Rectal smooth muscle tissue (tissue), 1 donor: ENCODE measurements at regions not wholly inside any gene's neighbourhood (a gene's known extent, or its start where the extent isn't known, plus 50 kb on each side); places are given as distances from the start of the nearest gene placed in this dataset.

ENCODE experiments used
- H3K27ac ChIP-seq: one replicate; pipeline ENCODE4 v1.7.0; 2013; ENCODE audit warnings: low read depth, low read length, inconsistent platforms
- H3K27me3 ChIP-seq: one replicate; pipeline ENCODE4 v1.7.0; 2013; ENCODE audit warnings: low read length; ENCODE audit not compliant: control insufficient read depth, insufficient read depth
- H3K36me3 ChIP-seq: one replicate; pipeline ENCODE4 v1.7.0; 2013; ENCODE audit warnings: low read length; ENCODE audit not compliant: control insufficient read depth, insufficient read depth
- H3K4me1 ChIP-seq: one replicate; pipeline ENCODE4 v1.7.0; 2013; ENCODE audit warnings: low read length; ENCODE audit not compliant: control insufficient read depth, insufficient read depth
- H3K4me3 ChIP-seq: one replicate; pipeline ENCODE4 v1.7.0; 2013; ENCODE audit warnings: low read length
- H3K9ac ChIP-seq: one replicate; pipeline ENCODE4 v1.7.0; 2013; ENCODE audit warnings: low read length

DNA sequence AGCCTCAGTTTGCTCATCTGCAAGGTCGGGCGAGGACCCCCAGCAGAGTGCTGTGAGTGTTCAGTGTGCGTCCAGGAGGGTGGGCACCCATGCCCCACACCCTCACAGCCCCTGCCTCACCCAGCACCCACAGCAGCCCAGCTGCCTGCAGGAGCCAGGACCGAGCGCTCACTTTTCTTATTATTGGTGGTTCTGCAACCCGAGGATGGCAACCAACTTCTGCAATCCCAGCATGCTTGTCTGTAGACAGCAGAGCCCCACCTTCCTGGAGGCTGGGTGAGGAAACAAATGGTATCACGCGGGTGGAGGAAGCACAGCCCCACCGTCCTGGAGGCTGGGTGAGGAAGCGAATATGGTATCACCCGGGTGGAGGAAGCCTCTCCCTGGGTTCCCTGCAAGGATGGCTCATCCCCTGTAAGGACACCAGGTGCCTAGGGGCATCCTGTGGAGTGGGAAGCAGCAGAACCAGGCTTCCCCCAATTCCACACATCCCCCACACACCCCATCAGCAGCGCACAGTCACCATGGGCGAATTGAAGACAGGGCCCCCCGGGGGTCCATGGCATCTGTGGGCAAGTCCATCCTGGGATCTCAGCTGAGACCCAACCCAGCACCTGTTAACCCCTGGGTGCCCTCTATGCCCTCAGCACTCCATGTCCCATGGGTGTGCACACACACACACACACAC lies 220.5 kb upstream of the RAB6C start:
- peaks cover 8% of the 10 kb centered on the region for H3K4me1 ChIP-seq
- H3K27me3 ChIP-seq = no peaks in the 10 kb centered on the region
- peak overlapping the region; percentile 61 for H3K4me3 ChIP-seq
- peak overlapping the region; percentile 43 for H3K27ac ChIP-seq
- H3K9ac ChIP-seq = no peak overlapping the region
- no peaks in the 10 kb centered on the region for H3K36me3 ChIP-seq

DNA sequence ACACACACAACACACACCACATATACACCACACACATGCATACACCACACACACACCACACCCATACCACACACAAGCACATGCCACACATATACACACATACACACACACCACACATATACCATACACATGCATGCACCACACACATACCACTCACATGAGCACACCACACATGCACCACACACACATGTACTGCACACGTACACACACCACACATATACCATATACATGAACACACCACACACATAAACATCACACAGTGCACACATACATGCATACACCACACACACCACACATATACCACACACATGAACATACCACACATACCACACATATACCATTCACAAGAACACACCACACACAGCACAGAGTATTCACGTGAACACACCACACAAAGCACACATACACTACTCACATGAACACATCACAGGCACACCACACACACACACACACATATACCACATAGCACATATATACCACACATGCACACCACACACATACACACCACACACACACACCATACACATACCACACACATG lies 219.9 kb upstream of the RAB6C start:
- Histone ChIP-seq H3K4me3 (no peak overlapping the region), H3K27ac (no peak overlapping the region), H3K4me1 (peaks cover 8% of the 10 kb centered on the region), H3K9ac (no peak overlapping the region), H3K27me3 (no peaks in the 10 kb centered on the region), H3K36me3 (no peaks in the 10 kb centered on the region)

DNA sequence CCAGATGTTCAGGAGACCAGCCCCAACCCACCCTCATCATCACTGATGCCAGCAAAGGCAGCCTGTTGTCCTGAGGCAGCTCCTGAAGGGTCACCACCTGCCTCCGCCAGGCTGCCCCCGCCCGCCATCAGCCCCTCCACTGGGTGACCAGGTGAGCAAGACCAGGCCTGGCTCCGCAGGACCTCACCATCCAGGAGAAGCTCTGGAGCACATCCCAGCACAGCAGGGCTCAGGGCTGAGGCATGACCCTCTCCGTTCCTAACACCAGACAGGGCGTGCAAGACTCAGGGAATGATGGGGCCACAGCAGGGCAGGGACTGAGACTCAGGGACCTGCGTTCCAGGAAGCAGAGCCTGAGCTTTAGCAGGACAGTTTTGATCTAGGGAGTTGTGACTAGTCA lies 218.8 kb upstream of the RAB6C start:
- Histone ChIP-seq H3K4me1 (peaks cover 8% of the 10 kb centered on the region), H3K27ac (no peak overlapping the region), H3K36me3 (no peaks in the 10 kb centered on the region), H3K4me3 (no peak overlapping the region), H3K9ac (no peak overlapping the region), H3K27me3 (no peaks in the 10 kb centered on the region)

DNA sequence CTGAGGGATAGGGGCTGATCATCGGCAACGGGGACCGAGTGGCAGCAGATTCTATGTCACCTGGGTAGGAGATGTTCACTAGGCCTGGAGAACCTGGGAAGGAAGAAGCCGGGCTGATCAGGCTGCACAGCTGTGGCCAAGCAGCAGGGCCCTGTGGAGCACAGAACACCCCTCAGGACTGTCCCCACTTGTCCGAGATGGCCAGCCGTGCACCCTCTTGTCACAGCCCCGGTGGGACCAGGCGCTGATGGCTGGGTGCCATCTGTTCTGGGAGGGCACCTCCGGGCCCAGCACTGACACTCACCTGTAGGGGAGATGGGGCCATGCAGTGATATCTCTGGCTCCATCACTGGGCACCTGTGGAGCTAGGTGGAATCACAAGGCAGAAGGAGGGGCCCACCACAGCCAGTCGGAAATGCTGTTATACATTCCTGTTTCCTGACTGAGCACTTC lies 217.9 kb upstream of the RAB6C start:
- H3K36me3 ChIP-seq = no peaks in the 10 kb centered on the region
- H3K4me3 ChIP-seq = no peak overlapping the region
- H3K27me3 ChIP-seq = no peaks in the 10 kb centered on the region
- no peak overlapping the region for H3K9ac ChIP-seq
- H3K4me1 ChIP-seq = peaks cover 8% of the 10 kb centered on the region
- no peak overlapping the region for H3K27ac ChIP-seq

DNA sequence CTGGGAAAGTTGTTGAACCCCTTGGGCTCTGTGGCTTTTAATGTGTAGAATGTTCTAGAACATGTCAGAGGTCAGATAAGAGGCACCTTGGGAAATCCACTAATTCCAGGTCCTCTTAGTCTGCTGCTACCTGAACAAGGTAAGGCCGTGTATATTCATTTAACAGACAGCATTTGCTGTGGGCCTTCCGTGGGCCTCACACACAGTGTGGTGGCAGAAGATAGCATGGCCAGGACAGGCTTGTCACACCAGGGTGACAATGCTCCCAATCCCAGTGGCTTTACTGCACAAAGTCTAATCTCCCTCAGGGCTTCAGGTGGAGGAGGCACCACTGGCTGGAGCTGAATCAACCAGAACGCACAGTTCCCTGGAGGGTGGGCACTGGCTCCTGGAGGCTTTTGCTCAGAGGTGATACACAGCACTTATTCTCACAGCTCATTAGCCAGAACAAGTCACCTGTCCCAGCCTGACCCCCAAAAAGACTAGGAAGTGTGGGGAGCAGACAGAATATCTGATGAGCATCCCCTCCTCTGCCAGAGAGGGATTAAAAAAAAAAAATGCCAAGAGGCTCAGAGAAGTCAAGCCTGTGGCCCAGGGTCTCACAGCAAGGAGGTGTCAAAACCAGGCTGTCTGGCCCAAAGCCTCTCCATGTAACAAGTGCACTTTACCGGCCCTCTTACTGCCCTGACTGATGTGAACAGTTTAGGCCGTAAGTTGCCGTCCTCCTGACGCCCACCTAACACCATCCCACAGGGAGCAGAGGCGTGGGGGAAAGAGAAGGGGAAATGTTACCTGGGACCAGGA lies 216.9 kb upstream of the RAB6C start:
- Histone ChIP-seq H3K9ac (no peak overlapping the region), H3K4me3 (no peak overlapping the region), H3K27ac (no peak overlapping the region), H3K27me3 (no peaks in the 10 kb centered on the region), H3K36me3 (no peaks in the 10 kb centered on the region), H3K4me1 (peaks cover 7% of the 10 kb centered on the region)

DNA sequence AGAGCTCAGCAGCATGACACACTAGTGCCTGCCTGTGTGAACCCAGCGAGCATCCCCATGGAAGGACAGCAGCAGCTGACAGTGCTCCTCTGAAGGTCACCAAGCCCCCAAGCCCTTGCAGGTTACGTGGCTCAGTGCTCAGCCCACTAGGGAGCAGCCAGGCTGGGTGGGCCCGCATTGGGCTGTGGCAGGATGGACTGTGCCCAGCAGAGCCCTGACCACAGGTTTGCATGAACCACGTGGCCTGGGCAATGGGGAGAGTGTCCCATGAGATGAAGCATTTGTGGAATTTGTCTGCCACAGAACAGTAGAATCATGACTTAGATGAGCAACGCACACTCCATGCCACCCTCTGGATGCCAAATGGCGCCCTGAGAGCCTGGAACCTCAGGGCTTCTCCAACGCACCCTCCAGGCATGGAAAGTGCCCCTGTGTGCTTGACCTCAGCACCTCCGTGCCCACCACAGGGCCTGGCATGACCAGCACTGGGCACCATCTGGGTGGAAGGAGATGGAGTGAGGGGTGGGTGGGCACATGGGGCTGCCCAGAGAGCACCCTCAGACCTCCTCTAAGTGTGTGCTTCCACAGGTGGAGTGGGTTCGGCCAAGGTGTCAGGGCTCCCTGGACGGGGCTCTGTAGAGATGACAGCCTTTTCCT lies 216.1 kb upstream of the RAB6C start:
- H3K27me3 ChIP-seq = no peaks in the 10 kb centered on the region
- H3K9ac ChIP-seq = no peak overlapping the region
- H3K27ac ChIP-seq = no peak overlapping the region
- peaks cover under 1% of the 10 kb centered on the region for H3K4me1 ChIP-seq
- no peak overlapping the region for H3K4me3 ChIP-seq
- no peaks in the 10 kb centered on the region for H3K36me3 ChIP-seq

DNA sequence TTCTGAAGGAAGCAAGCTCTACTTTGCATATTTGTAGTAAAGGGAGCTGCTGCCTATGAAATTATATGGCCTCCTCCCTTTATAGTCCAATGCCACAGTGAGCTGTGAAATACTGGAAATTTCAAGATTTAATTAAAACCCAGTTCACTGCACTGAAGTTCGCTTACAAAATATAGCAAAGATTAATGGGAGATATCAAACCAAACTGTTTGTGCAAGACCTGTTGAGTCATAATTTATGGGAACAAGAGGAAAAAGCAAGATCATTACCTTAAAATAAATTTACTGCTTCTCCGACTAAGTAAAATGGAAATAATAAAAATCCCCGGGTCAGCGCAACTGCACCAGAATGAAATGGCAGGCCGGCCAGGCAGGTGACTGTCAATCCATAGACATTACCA lies 215.5 kb upstream of the RAB6C start:
- Histone ChIP-seq H3K36me3 (no peaks in the 10 kb centered on the region), H3K9ac (no peak overlapping the region), H3K27ac (no peak overlapping the region), H3K4me3 (no peak overlapping the region), H3K4me1 (no peaks in the 10 kb centered on the region), H3K27me3 (no peaks in the 10 kb centered on the region)

DNA sequence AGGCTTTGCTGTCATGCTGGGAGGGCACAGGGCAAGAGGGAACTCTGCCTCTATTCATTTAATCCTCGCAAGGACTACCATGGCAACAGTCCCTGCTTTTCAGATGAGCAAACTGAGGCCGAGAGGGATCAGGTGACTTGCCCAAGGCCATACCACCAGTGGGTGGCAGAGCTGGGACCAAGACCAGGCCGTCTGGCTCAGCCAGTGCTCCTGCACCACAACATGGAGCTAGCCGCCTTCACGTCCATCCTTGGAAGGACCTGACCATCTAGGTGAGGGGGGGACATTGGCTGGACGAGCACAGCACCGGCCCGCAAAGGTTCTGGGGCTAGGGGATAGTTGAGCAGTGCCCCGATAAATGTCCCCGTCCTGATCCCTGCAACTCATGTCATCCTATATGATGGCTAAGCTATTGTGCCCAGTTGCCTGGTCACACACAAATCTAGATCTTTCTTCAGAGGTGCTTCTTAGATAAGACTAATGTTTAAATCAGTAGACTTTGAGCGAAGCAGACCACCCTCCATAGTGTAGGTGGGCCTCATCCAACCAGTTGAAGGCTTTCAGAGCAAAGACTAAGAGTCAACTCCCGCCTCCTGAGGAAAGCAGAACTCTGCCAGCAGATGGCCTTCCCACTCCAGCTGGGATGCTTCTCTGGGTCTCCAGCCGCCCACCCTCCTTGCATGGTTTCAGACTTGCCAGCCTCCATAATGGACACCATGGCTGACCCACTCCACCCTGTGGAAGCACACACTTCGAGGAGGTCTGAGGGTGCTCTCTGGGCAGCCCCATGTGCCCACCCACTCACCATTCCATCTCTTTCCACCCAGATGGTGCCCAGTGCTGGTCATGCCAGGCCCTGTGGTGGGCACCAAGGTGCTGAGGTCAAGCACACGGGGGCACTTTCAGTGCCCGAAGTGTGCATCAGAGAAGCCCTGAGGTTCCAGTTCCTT lies 214.8 kb upstream of the RAB6C start:
- Histone ChIP-seq H3K4me3 (no peak overlapping the region), H3K9ac (no peak overlapping the region), H3K27me3 (no peaks in the 10 kb centered on the region), H3K27ac (no peak overlapping the region), H3K36me3 (no peaks in the 10 kb centered on the region), H3K4me1 (no peaks in the 10 kb centered on the region)

DNA sequence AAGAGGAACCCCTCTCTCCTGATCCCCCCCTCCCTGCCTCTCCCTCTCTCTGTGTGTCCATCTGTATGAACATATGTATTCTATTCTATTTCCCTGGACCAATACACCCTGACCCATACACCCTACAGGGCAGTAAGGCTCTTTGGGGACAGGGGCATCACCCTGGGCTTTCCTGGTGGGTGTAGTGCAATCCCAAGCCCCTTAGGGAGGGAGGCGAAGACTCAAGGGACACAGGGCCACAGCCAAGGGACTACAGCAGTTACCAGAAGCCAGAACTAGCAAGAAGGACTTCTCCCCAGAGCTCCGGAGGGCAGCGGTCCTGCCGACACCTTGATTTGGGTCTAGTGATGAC lies 214.2 kb upstream of the RAB6C start:
- Histone ChIP-seq H3K36me3 (no peaks in the 10 kb centered on the region), H3K4me3 (no peak overlapping the region), H3K27me3 (no peaks in the 10 kb centered on the region), H3K9ac (no peak overlapping the region), H3K4me1 (no peaks in the 10 kb centered on the region), H3K27ac (no peak overlapping the region)

DNA sequence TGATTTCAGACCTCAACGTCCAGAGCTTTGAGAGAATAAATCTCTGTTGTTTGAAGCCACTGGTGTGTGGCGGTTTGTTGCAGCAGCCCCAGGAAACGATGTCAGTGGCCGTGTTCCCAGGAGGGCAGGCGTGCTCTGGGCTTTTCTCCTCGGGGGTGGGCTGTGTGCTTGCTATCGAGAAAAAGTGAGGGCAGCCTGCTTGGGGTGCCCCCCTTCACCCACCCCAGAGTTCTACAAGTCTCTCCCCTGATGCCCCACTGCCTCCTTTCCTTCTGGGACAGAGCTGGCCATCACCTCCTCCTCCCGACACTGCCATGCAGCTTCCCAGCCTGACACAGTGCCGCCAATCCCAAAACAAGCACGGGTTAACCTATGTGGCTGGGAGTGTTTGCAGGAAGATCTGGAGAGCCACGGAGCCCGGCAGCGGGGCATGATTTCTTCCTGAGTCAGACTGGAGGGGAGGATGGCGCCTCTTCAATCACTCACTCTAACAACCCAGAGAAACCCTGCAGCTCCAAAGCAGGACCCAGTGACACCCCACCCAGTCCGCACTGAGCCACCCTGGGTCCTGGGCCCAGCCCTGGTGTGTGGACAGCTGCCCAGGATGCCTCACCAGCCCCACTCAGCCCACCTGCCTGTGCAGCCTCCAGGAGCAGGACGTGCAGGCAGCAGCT lies 213.7 kb upstream of the RAB6C start:
- H3K4me1 ChIP-seq = no peaks in the 10 kb centered on the region
- no peaks in the 10 kb centered on the region for H3K36me3 ChIP-seq
- no peaks in the 10 kb centered on the region for H3K27me3 ChIP-seq
- no peak overlapping the region for H3K9ac ChIP-seq
- no peak overlapping the region for H3K27ac ChIP-seq
- H3K4me3 ChIP-seq = no peak overlapping the region

DNA sequence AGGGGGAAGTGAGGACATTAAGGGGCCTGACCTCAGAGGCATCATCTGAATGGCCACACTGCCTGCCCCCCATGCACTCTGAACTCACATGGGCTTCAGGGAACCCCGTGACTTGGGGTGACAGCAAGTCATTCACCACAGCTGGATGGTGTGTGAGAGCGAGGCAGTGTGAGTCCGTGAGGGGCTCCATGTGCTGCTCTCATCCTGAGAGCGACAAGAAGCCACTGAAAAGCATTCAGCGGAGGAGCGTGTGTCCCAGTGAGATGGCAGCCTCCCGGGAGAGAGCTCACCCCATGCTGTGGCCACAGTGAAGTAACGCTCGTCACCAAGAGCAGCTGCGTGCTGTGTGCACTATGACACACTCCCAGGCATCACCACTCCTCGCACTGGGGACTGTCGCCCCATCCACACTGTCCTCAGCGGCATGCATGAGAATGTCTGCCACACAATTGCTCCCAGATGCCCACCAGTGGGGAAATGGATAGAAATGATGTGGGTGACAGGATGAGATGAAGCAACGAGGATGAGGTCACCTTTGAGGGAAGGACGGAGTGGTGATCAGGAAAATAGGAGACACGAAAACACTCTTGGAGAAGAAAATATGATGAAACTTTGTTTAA lies 213.0 kb upstream of the RAB6C start:
- Histone ChIP-seq H3K27me3 (no peaks in the 10 kb centered on the region), H3K4me1 (no peaks in the 10 kb centered on the region), H3K9ac (no peak overlapping the region), H3K27ac (no peak overlapping the region), H3K36me3 (no peaks in the 10 kb centered on the region), H3K4me3 (no peak overlapping the region)
